ENCODE measurements at regions not wholly inside any gene's neighbourhood (a gene's known extent, or its start where the extent isn't known, plus 50 kb on each side); places are given as distances from the start of the nearest gene placed in this dataset.
"Not testable (repeated sequence)": the region's sequence is repeated elsewhere in the genome, so short reads cannot be mapped to it uniquely, and the experiment has no call there.

- DNase-seq (ENCODE audit: low read depth in 3 of 3): no peak
These were observed 1608.7 kb downstream of the STIM2 start for GRCh38 chr4:28469387-28469786.

- no peak for DNase-seq (ENCODE audit: low read depth in 3 of 3)
These were observed 1609.2 kb downstream of the STIM2 start for GRCh38 chr4:28469886-28470285.

GRCh38 chr4:28475381-28475780 lies 1614.7 kb downstream of the STIM2 start:
- DNase-seq (ENCODE audit: low read depth in 3 of 3): no peak

- DNase-seq (ENCODE audit: low read depth in 3 of 3): no peak
These were observed 1619.0 kb downstream of the STIM2 start for GRCh38 chr4:28479666-28480065.

- DNase-seq (ENCODE audit: low read depth in 3 of 3): no peak
These were observed 1620.9 kb downstream of the STIM2 start for GRCh38 chr4:28481565-28481964.

GRCh38 chr4:28482580-28483270 lies 1622.1 kb downstream of the STIM2 start:
- no peak for DNase-seq (ENCODE audit: low read depth in 3 of 3)

GRCh38 chr4:28488021-28488420 lies 1627.4 kb downstream of the STIM2 start:
- no peak for DNase-seq (ENCODE audit: low read depth in 3 of 3)

GRCh38 chr4:28490669-28491068 lies 1630.0 kb downstream of the STIM2 start:
- no peak for DNase-seq (ENCODE audit: low read depth in 3 of 3)

- DNase-seq (ENCODE audit: low read depth in 3 of 3): no peak
These were observed 1644.4 kb downstream of the STIM2 start for GRCh38 chr4:28505064-28505463.

GRCh38 chr4:28508636-28509035 lies 1648.0 kb downstream of the STIM2 start:
- no peak for DNase-seq (ENCODE audit: low read depth in 3 of 3)

GRCh38 chr4:28514766-28515165 lies 1654.1 kb downstream of the STIM2 start:
- DNase-seq (ENCODE audit: low read depth in 3 of 3): not testable (repeated sequence)

GRCh38 chr4:28518561-28519165 lies 1658.0 kb downstream of the STIM2 start:
- no peak for DNase-seq (ENCODE audit: low read depth in 3 of 3)

GRCh38 chr4:28523681-28524190 lies 1663.1 kb downstream of the STIM2 start:
- no peak for DNase-seq (ENCODE audit: low read depth in 3 of 3)

GRCh38 chr4:28536124-28536523 lies 1675.5 kb downstream of the STIM2 start:
- DNase-seq (ENCODE audit: low read depth in 3 of 3): no peak

GRCh38 chr4:28545986-28546385 lies 1685.3 kb downstream of the STIM2 start:
- no peak for DNase-seq (ENCODE audit: low read depth in 3 of 3)

- DNase-seq (ENCODE audit: low read depth in 3 of 3): no peak
These were observed 1687.5 kb downstream of the STIM2 start for GRCh38 chr4:28548136-28548535.

- no peak for DNase-seq (ENCODE audit: low read depth in 3 of 3)
These were observed 1688.0 kb downstream of the STIM2 start for GRCh38 chr4:28548594-28548993.

- no peak for DNase-seq (ENCODE audit: low read depth in 3 of 3)
These were observed 1695.2 kb downstream of the STIM2 start for GRCh38 chr4:28555866-28556265.

- DNase-seq (ENCODE audit: low read depth in 3 of 3): no peak
These were observed 1697.1 kb downstream of the STIM2 start for GRCh38 chr4:28557755-28558154.

- no peak for DNase-seq (ENCODE audit: low read depth in 3 of 3)
These were observed 1698.3 kb downstream of the STIM2 start for GRCh38 chr4:28558895-28559294.

GRCh38 chr4:28562913-28563312 lies 1702.3 kb downstream of the STIM2 start:
- DNase-seq (ENCODE audit: low read depth in 3 of 3): no peak

- DNase-seq (ENCODE audit: low read depth in 3 of 3): no peak
These were observed 1704.8 kb downstream of the STIM2 start for GRCh38 chr4:28565396-28565795.

- DNase-seq (ENCODE audit: low read depth in 3 of 3): no peak
These were observed 1740.3 kb downstream of the STIM2 start for GRCh38 chr4:28600958-28601357.
